GM19328 (cell line): ENCODE measurements at regions not wholly inside any gene's neighbourhood (a gene's known extent, or its start where the extent isn't known, plus 50 kb on each side); places are given as distances from the start of the nearest gene placed in this dataset.

ENCODE experiments used
- ATAC-seq: cut with Tn5 transposase; IDR thresholded peaks from one replicate; pipeline ENCODE4 v1.9.1; 2021; ENCODE audit warnings: mild to moderate bottlenecking, moderate library complexity; ENCODE audit not compliant: unreplicated experiment

- no peak for ATAC-seq
Measured at GRCh38 chr11:25860677-25861450, 471.1 kb upstream of the ANO3 start.

GRCh38 chr11:25862159-25862558 is 469.8 kb upstream of the ANO3 start:
- ATAC-seq, result no peak

- ATAC-seq, result no peak
Measured at GRCh38 chr11:25863986-25864385, 467.9 kb upstream of the ANO3 start.

- ATAC-seq, result no peak
Measured at GRCh38 chr11:25876456-25876965, 455.4 kb upstream of the ANO3 start.

- no peak for ATAC-seq
Measured at GRCh38 chr11:25886036-25886435, 445.9 kb upstream of the ANO3 start.

GRCh38 chr11:25890626-25891260 is 441.2 kb upstream of the ANO3 start:
- no peak for ATAC-seq

- ATAC-seq, result no peak
Measured at GRCh38 chr11:25891960-25892359, 440.0 kb upstream of the ANO3 start.

- ATAC-seq, result no peak
Measured at GRCh38 chr11:25899617-25900160, 432.2 kb upstream of the ANO3 start.

GRCh38 chr11:25900814-25901213 is 431.1 kb upstream of the ANO3 start:
- no peak for ATAC-seq

- no peak for ATAC-seq
Measured at GRCh38 chr11:25901415-25901814, 430.5 kb upstream of the ANO3 start.

GRCh38 chr11:25902476-25902875 is 429.5 kb upstream of the ANO3 start:
- ATAC-seq, result no peak

GRCh38 chr11:25908726-25909125 is 423.2 kb upstream of the ANO3 start:
- no peak for ATAC-seq

- no peak for ATAC-seq
Measured at GRCh38 chr11:25910086-25910485, 421.8 kb upstream of the ANO3 start.

- no peak for ATAC-seq
Measured at GRCh38 chr11:25920356-25920755, 411.6 kb upstream of the ANO3 start.

- ATAC-seq, result no peak
Measured at GRCh38 chr11:25924586-25924985, 407.3 kb upstream of the ANO3 start.

- no peak for ATAC-seq
Measured at GRCh38 chr11:25925359-25925758, 406.6 kb upstream of the ANO3 start.

- no peak for ATAC-seq
Measured at GRCh38 chr11:25927411-25927953, 404.4 kb upstream of the ANO3 start.

- ATAC-seq, result no peak
Measured at GRCh38 chr11:25928076-25928475, 403.9 kb upstream of the ANO3 start.

GRCh38 chr11:25938952-25939351 is 393.0 kb upstream of the ANO3 start:
- no peak for ATAC-seq

GRCh38 chr11:25939691-25940090 is 392.2 kb upstream of the ANO3 start:
- ATAC-seq, result no peak

GRCh38 chr11:25941353-25941752 is 390.6 kb upstream of the ANO3 start:
- no peak for ATAC-seq

- ATAC-seq, result no peak
Measured at GRCh38 chr11:25943031-25943430, 388.9 kb upstream of the ANO3 start.
